GM12892 (cell line): ENCODE measurements at regions not wholly inside any gene's neighbourhood (a gene's known extent, or its start where the extent isn't known, plus 50 kb on each side); places are given as distances from the start of the nearest gene placed in this dataset.

Experiments used
- POLR2A ChIP-seq: IDR thresholded peaks from 2 replicates; pipeline ENCODE4 v1.6.1; 2011; ENCODE audit warnings: low read depth, low read length, control low read depth
- POLR2AphosphoS5 ChIP-seq: IDR thresholded peaks from 2 replicates; pipeline ENCODE4 v1.6.1; 2011; ENCODE audit warnings: low read depth, low read length, control low read depth
- TAF1 ChIP-seq: IDR thresholded peaks from 2 replicates; pipeline ENCODE4 v1.6.1; 2011; ENCODE audit warnings: low read depth, mild to moderate bottlenecking, control low read depth, low read length, borderline replicate concordance

DNA sequence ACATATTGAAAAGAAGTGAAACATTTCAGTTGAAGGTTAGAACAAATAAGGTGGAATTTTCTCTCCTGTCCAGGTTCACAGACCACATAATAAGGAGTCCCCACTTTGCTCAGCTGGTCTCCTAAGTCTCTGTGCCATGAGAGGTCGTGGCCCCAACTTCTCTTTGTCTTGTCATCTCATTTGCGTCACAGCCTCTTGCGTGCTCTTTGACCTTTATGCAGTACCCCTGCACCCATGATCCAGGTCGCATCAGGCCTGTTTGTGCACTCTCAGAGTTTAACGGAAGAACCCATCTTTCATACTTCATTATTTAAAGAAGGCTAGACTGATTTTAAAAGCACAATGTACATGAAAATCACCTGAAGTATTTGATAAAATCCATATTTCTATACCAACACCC is 110.4 kb upstream of the BMP2 start:
- no peak for TF ChIP-seq POLR2AphosphoS5
- no peak for TF ChIP-seq TAF1
- TF ChIP-seq POLR2A: no peak
